ENCODE measurements at regions not wholly inside any gene's neighbourhood (a gene's known extent, or its start where the extent isn't known, plus 50 kb on each side); places are given as distances from the start of the nearest gene placed in this dataset.
"Not testable (repeated sequence)": the region's sequence is repeated elsewhere in the genome, so short reads cannot be mapped to it uniquely, and the experiment has no call there.

DNA sequence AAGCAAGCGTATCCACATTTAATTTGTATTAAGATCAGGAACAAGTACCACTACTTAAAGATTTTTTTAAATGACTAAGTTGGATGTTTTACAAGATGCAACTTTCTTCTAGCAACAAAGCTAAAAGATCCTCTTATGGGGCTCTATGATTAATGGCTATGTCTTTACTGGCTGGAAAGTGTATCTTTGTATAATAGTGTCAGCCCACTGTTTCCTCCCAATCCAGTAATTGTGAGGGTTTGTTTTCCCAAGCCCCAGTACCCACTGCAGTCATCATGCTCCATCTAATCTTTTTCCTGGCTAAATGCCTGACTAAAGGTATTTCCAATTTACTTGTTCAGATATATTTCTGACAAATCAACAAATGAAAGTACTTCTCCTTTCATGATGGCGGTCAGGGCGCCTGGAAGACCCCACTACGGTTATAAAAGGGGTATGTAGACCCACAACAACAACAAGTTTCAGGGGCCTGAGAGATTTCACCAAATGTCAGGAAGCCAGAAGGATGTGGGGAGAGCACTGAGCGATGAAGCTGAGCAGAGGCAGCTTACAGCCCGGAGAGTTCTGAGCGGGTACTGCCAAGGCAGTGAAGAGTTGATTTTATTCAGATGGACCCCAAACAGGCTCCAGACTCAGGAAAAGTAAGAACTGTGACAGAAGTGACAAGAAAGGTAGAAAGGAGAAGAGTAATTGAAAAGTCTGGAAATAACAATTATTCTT, 222.6 kb upstream of the KLF14 start:
- peak overlapping the region; percentile 89 for H3K27ac Mint-ChIP-seq
- peak overlapping the region; percentile 81 for H3K4me3 Mint-ChIP-seq
- DNase-seq (peak; percentile 39), ATAC-seq (ENCODE audit: low read depth) (no peak)
- no peak for TF ChIP-seq EZH2 (IDR thresholded peaks at IDR 0.05; ENCODE audit: borderline replicate concordance, insufficient read depth, low read depth, low read length, poor library complexity, severe bottlenecking)
- TF ChIP-seq, protein P1, sequence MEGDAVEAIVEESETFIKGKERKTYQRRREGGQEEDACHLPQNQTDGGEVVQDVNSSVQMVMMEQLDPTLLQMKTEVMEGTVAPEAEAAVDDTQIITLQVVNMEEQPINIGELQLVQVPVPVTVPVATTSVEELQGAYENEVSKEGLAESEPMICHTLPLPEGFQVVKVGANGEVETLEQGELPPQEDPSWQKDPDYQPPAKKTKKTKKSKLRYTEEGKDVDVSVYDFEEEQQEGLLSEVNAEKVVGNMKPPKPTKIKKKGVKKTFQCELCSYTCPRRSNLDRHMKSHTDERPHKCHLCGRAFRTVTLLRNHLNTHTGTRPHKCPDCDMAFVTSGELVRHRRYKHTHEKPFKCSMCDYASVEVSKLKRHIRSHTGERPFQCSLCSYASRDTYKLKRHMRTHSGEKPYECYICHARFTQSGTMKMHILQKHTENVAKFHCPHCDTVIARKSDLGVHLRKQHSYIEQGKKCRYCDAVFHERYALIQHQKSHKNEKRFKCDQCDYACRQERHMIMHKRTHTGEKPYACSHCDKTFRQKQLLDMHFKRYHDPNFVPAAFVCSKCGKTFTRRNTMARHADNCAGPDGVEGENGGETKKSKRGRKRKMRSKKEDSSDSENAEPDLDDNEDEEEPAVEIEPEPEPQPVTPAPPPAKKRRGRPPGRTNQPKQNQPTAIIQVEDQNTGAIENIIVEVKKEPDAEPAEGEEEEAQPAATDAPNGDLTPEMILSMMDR (IDR thresholded peaks at IDR 0.05), result no peak
- Histone ChIP-seq H3K79me2 (ENCODE audit: control insufficient read depth, insufficient read depth, low read length) (peaks cover 92% of the 10 kb centered on the region), H3K27ac (ENCODE audit: low read length in 2 of 2) (peak overlapping the region; percentile 40 to 88), H3K9me3 (ENCODE audit: control extremely low read depth in 1 of 3, control insufficient read depth in 2 of 3, insufficient read depth in 1 of 3, low read length in 2 of 3) (peaks cover 0 to 4% (median 3%) of the 10 kb centered on the region in 3 donors), H3K27me3 (replicated peaks in 1 of 4; ENCODE audit: control extremely low read depth in 1 of 4, control insufficient read depth in 3 of 4, insufficient read depth in 4 of 4, low read length in 3 of 4) (no peaks in the 10 kb centered on the region), H3K4me1 (ENCODE audit: control insufficient read depth in 2 of 2, insufficient read depth in 2 of 2, low read length in 2 of 2) (peaks cover 65 to 69% of the 10 kb centered on the region in 2 donors), H3K4me3 (ENCODE audit: control extremely low read depth in 1 of 5, extremely low read depth in 1 of 5, insufficient read depth in 1 of 5, low read depth in 2 of 5, low read length in 4 of 5) (peak overlapping the region in 3 of 5 experiments; percentile 8 to 52 (median 20)), H2AFZ (ENCODE audit: insufficient read depth, low read depth, low read length, poor library complexity, severe bottlenecking) (no peak overlapping the region), H4K20me1 (ENCODE audit: control insufficient read depth, insufficient read depth, low read length, poor library complexity, severe bottlenecking) (peaks cover 45% of the 10 kb centered on the region), H3K9ac (ENCODE audit: low read length) (peak overlapping the region; percentile 60), H3K36me3 (replicated peaks in 1 of 2; ENCODE audit: control extremely low read depth in 1 of 2, control insufficient read depth in 1 of 2, extremely low read depth in 1 of 2, insufficient read depth in 2 of 2, low read length in 1 of 2) (peaks cover 1 to 17% of the 10 kb centered on the region in 2 experiments), H3K4me2 (replicated peaks; ENCODE audit: low read depth, low read length, poor library complexity, severe bottlenecking) (peak overlapping the region; percentile 74)
- 0% methylated on average over 4 of the region's 7 CpGs for WGBS (ENCODE audit: insufficient coverage)
- ChIA-PET POLR2A (interaction anchor here (1.4 to 2.0 kb wide), 2 partner anchors 8 to 10 kb away, joined by 6 to 9 read pairs; no protein-coding TSS in a partner anchor), CTCF (interaction anchor here (0.9 to 1.7 kb wide), 5 partner anchors 12 to 84 kb away, joined by 3 to 6 read pairs (median 5); no protein-coding TSS in a partner anchor)
- H3K9me3 Mint-ChIP-seq (ENCODE audit: insufficient read depth), result no peaks in the 10 kb centered on the region
- intact Hi-C loops (cut with micrococcal nuclease), result no loop called here
- H3K4me1 Mint-ChIP-seq, result peaks cover 81% of the 10 kb centered on the region
- no peaks in the 10 kb centered on the region for H3K27me3 Mint-ChIP-seq

DNA sequence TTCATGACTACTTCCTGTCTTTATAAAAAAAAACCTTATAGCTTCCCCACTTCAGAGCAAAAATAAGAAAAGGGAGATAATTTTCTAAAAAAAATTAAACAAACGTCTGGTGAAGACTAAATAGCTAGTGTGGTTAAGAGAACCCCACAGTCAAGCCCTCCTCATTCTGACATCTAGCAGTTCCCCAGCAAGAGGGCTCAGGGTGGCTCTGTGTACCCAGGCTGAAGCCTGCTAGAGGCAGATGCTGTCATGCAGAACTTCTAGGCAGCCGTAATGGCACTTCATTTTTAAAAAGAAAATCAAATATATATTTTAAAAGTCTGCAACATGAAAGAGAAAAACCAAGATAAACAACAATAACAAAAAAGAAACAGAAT, 223.1 kb upstream of the KLF14 start:
- Histone ChIP-seq H3K4me1 (ENCODE audit: control insufficient read depth in 2 of 2, insufficient read depth in 2 of 2, low read length in 2 of 2) (peaks cover 69 to 70% of the 10 kb centered on the region in 2 donors), H3K9ac (ENCODE audit: low read length) (peak overlapping the region; percentile 60), H4K20me1 (ENCODE audit: control insufficient read depth, insufficient read depth, low read length, poor library complexity, severe bottlenecking) (peaks cover 46% of the 10 kb centered on the region), H3K36me3 (replicated peaks in 1 of 2; ENCODE audit: control extremely low read depth in 1 of 2, control insufficient read depth in 1 of 2, extremely low read depth in 1 of 2, insufficient read depth in 2 of 2, low read length in 1 of 2) (peaks cover 3 to 16% of the 10 kb centered on the region in 2 experiments), H3K27me3 (replicated peaks in 1 of 4; ENCODE audit: control extremely low read depth in 1 of 4, control insufficient read depth in 3 of 4, insufficient read depth in 4 of 4, low read length in 3 of 4) (no peaks in the 10 kb centered on the region), H3K27ac (ENCODE audit: low read length in 2 of 2) (peak overlapping the region; percentile 40 to 88), H3K9me3 (ENCODE audit: control extremely low read depth in 1 of 3, control insufficient read depth in 2 of 3, insufficient read depth in 1 of 3, low read length in 2 of 3) (peaks cover 0 to 4% (median 3%) of the 10 kb centered on the region in 3 donors), H3K79me2 (ENCODE audit: control insufficient read depth, insufficient read depth, low read length) (peaks cover 91% of the 10 kb centered on the region), H2AFZ (ENCODE audit: insufficient read depth, low read depth, low read length, poor library complexity, severe bottlenecking) (no peak overlapping the region), H3K4me3 (ENCODE audit: control extremely low read depth in 1 of 5, extremely low read depth in 1 of 5, insufficient read depth in 1 of 5, low read depth in 2 of 5, low read length in 4 of 5) (peak overlapping the region in 2 of 5 experiments; percentile 20 to 52), H3K4me2 (replicated peaks; ENCODE audit: low read depth, low read length, poor library complexity, severe bottlenecking) (peak overlapping the region; percentile 74)
- Mint-ChIP-seq H3K27ac (peak overlapping the region; percentile 63), H3K9me3 (ENCODE audit: insufficient read depth) (no peaks in the 10 kb centered on the region), H3K4me3 (peak overlapping the region; percentile 81), H3K4me1 (peaks cover 86% of the 10 kb centered on the region), H3K27me3 (no peaks in the 10 kb centered on the region)
- ChIA-PET POLR2A (interaction anchor here (1.4 to 2.0 kb wide), 2 partner anchors 9 to 11 kb away, joined by 6 to 9 read pairs; no protein-coding TSS in a partner anchor), CTCF (interaction anchor here (0.9 to 1.7 kb wide), 4 partner anchors 13 to 83 kb away, joined by 3 to 6 read pairs (median 5); no protein-coding TSS in a partner anchor)
- TF ChIP-seq EZH2 (IDR thresholded peaks at IDR 0.05; ENCODE audit: borderline replicate concordance, insufficient read depth, low read depth, low read length, poor library complexity, severe bottlenecking), result no peak
- no CpG with 5 or more reads among the region's 2 CpGs for WGBS (ENCODE audit: insufficient coverage)
- peak; percentile 32 for ATAC-seq (ENCODE audit: low read depth)
- DNase-seq, result peak; percentile 57
- intact Hi-C loops (cut with micrococcal nuclease), result no loop called here

DNA sequence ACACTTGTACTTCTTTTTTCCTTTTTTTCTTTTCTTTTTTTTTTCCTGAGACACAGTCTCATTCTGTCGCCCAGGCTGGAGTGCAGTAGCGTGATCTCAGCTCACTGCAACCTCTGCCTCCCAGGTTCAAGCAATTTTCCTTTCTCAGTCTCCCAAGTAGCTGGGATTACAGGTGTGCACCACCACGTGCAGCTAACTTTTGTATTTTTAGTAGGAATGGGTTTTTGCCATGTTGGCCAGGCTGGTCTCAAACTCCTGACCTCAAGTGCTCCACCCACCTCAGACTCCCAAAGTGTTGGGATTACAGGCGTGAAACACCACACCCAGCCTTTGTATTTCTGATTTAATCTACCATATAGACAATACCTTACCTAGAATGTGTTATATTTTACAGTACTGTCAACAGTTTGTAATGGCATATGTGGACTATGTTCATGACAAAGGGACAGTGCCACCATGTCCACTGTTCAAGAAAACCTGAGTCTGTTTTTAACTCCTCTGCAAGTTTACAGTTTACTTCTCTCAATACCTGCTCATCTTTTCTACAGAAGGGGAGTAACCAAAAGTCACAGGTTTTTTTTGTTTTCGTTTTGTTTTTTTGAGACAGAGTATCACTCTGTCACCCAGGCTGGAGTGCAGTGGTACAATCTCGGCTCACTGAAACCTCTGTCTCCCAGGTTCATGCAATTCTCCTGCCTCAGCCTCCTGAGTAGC, 223.9 kb upstream of the KLF14 start:
- ATAC-seq (ENCODE audit: low read depth); DNase-seq; H3K9me3 ChIP-seq (ENCODE audit: control extremely low read depth in 1 of 3, control insufficient read depth in 2 of 3, insufficient read depth in 1 of 3, low read length in 2 of 3); H3K9ac ChIP-seq (ENCODE audit: low read length); H2AFZ ChIP-seq (ENCODE audit: insufficient read depth, low read depth, low read length, poor library complexity, severe bottlenecking); H3K27me3 ChIP-seq (replicated peaks in 1 of 4; ENCODE audit: control extremely low read depth in 1 of 4, control insufficient read depth in 3 of 4, insufficient read depth in 4 of 4, low read length in 3 of 4); H3K27me3 Mint-ChIP-seq; H3K9me3 Mint-ChIP-seq (ENCODE audit: insufficient read depth); intact Hi-C loops (cut with micrococcal nuclease): not testable (repeated sequence)
- Histone ChIP-seq H3K4me1 (ENCODE audit: control insufficient read depth in 2 of 2, insufficient read depth in 2 of 2, low read length in 2 of 2) (peaks cover 72 to 74% of the 10 kb centered on the region in 2 donors), H3K36me3 (replicated peaks in 1 of 2; ENCODE audit: control extremely low read depth in 1 of 2, control insufficient read depth in 1 of 2, extremely low read depth in 1 of 2, insufficient read depth in 2 of 2, low read length in 1 of 2) (peaks cover 3 to 15% of the 10 kb centered on the region in 2 experiments), H3K4me3 (ENCODE audit: control extremely low read depth in 1 of 5, extremely low read depth in 1 of 5, insufficient read depth in 1 of 5, low read depth in 2 of 5, low read length in 4 of 5) (peak overlapping the region in 1 of 5 experiments; percentile 12), H3K79me2 (ENCODE audit: control insufficient read depth, insufficient read depth, low read length) (peaks cover 89% of the 10 kb centered on the region), H3K27ac (ENCODE audit: low read length in 2 of 2) (peak overlapping the region; percentile 14 to 81), H3K4me2 (replicated peaks; ENCODE audit: low read depth, low read length, poor library complexity, severe bottlenecking) (peak overlapping the region; percentile 74), H4K20me1 (ENCODE audit: control insufficient read depth, insufficient read depth, low read length, poor library complexity, severe bottlenecking) (peaks cover 43% of the 10 kb centered on the region)
- peak overlapping the region; percentile 90 for H3K4me3 Mint-ChIP-seq
- peak overlapping the region; percentile 81 for H3K27ac Mint-ChIP-seq
- ChIA-PET CTCF (interaction anchor here (0.9 to 1.7 kb wide), 3 partner anchors 13 to 82 kb away, joined by 3 to 6 read pairs (median 5); no protein-coding TSS in a partner anchor), POLR2A (interaction anchor here (1.4 to 2.0 kb wide), 2 partner anchors 10 to 12 kb away, joined by 6 to 9 read pairs; no protein-coding TSS in a partner anchor)
- H3K4me1 Mint-ChIP-seq, result peaks cover 88% of the 10 kb centered on the region
- 54% methylated on average over 3 of the region's 6 CpGs for WGBS (ENCODE audit: insufficient coverage)

Measured in B cell (primary cell).